Nephron progenitor cell (in vitro differentiated cells): ENCODE measurements at regions not wholly inside any gene's neighbourhood (a gene's known extent, or its start where the extent isn't known, plus 50 kb on each side); places are given as distances from the start of the nearest gene placed in this dataset.

Experiments used
- DNase-seq: peaks from one replicate; pipeline ENCODE4 v3.0.0; 2021
- H3K27ac Mint-ChIP-seq: 2 replicates; pipeline ENCODE4 v1.8.0; 2021; ENCODE audit warnings: mild to moderate bottlenecking, moderate library complexity, mixed read lengths
- H3K27me3 Mint-ChIP-seq: 2 replicates; pipeline ENCODE4 v1.8.0; 2021; ENCODE audit warnings: mild to moderate bottlenecking, low read depth, mixed read lengths; ENCODE audit not compliant: poor library complexity
- H3K36me3 Mint-ChIP-seq: 2 replicates; pipeline ENCODE4 v1.8.0; 2021; ENCODE audit warnings: low read depth, mixed read lengths
- H3K4me1 Mint-ChIP-seq: 2 replicates; pipeline ENCODE4 v1.8.0; 2021; ENCODE audit warnings: mixed read lengths
- H3K4me3 Mint-ChIP-seq: 2 replicates; pipeline ENCODE4 v1.8.0; 2021; ENCODE audit warnings: mild to moderate bottlenecking, moderate library complexity, mixed read lengths
- H3K9me3 Mint-ChIP-seq: 2 replicates; pipeline ENCODE4 v1.8.0; 2021; ENCODE audit warnings: mild to moderate bottlenecking, moderate library complexity, mixed read lengths
- CTCF ChIP-seq: fragments of 200-600 bp; sonication (generic); IDR thresholded peaks from 2 replicates; pipeline ENCODE4 v1.5.0; 2021; ENCODE audit warnings: antibody characterized with exemption

GRCh38 chr13:26878438-26878837 lies 117.9 kb upstream of the GPR12 start:
- H3K9me3 Mint-ChIP-seq: peaks cover 23% of the 10 kb centered on the region
- no peak overlapping the region for H3K4me3 Mint-ChIP-seq
- H3K36me3 Mint-ChIP-seq: peaks cover 4% of the 10 kb centered on the region
- peaks cover under 1% of the 10 kb centered on the region for H3K27me3 Mint-ChIP-seq
- peaks cover 5% of the 10 kb centered on the region for H3K4me1 Mint-ChIP-seq
- DNase-seq: no peak
- no peak overlapping the region for H3K27ac Mint-ChIP-seq
- TF ChIP-seq CTCF: no peak

- peaks cover 4% of the 10 kb centered on the region for H3K36me3 Mint-ChIP-seq
- no peaks in the 10 kb centered on the region for H3K4me1 Mint-ChIP-seq
- no peak for TF ChIP-seq CTCF
- no peak for DNase-seq
- no peak overlapping the region for H3K27ac Mint-ChIP-seq
- H3K9me3 Mint-ChIP-seq: peaks cover 20% of the 10 kb centered on the region
- H3K27me3 Mint-ChIP-seq: peaks cover 10% of the 10 kb centered on the region
- H3K4me3 Mint-ChIP-seq: no peak overlapping the region
Measured at GRCh38 chr13:26873386-26873698, 112.8 kb upstream of the GPR12 start.

GRCh38 chr13:26872525-26873385 lies 112.2 kb upstream of the GPR12 start:
- H3K27ac Mint-ChIP-seq: no peak overlapping the region
- peak; percentile 88 for DNase-seq
- H3K4me3 Mint-ChIP-seq: no peak overlapping the region
- peaks cover 4% of the 10 kb centered on the region for H3K36me3 Mint-ChIP-seq
- H3K4me1 Mint-ChIP-seq: no peaks in the 10 kb centered on the region
- TF ChIP-seq CTCF: peak; percentile 92
- peaks cover 10% of the 10 kb centered on the region for H3K27me3 Mint-ChIP-seq
- H3K9me3 Mint-ChIP-seq: peaks cover 15% of the 10 kb centered on the region

GRCh38 chr13:26867451-26868091 lies 107.0 kb upstream of the GPR12 start:
- no peak for TF ChIP-seq CTCF
- no peaks in the 10 kb centered on the region for H3K36me3 Mint-ChIP-seq
- no peak overlapping the region for H3K27ac Mint-ChIP-seq
- H3K9me3 Mint-ChIP-seq: no peaks in the 10 kb centered on the region
- no peaks in the 10 kb centered on the region for H3K4me1 Mint-ChIP-seq
- H3K27me3 Mint-ChIP-seq: peaks cover 20% of the 10 kb centered on the region
- H3K4me3 Mint-ChIP-seq: no peak overlapping the region
- DNase-seq: peak; percentile 76

GRCh38 chr13:26864576-26864975 lies 104.0 kb upstream of the GPR12 start:
- Mint-ChIP-seq H3K27me3 (peaks cover 20% of the 10 kb centered on the region), H3K4me1 (no peaks in the 10 kb centered on the region), H3K9me3 (no peaks in the 10 kb centered on the region), H3K4me3 (no peak overlapping the region), H3K27ac (no peak overlapping the region), H3K36me3 (no peaks in the 10 kb centered on the region)
- no peak for DNase-seq
- TF ChIP-seq CTCF: no peak
